IPS-NIHi7 (cell line): ENCODE measurements at regions not wholly inside any gene's neighbourhood (a gene's known extent, or its start where the extent isn't known, plus 50 kb on each side); places are given as distances from the start of the nearest gene placed in this dataset.
"Not testable (repeated sequence)": the region's sequence is repeated elsewhere in the genome, so short reads cannot be mapped to it uniquely, and the experiment has no call there.

ENCODE experiments used
- DNase-seq: peaks from one replicate; pipeline ENCODE4 v3.0.0; 2012; ENCODE audit warnings: mixed read lengths; ENCODE audit errors: extremely low spot score

DNA sequence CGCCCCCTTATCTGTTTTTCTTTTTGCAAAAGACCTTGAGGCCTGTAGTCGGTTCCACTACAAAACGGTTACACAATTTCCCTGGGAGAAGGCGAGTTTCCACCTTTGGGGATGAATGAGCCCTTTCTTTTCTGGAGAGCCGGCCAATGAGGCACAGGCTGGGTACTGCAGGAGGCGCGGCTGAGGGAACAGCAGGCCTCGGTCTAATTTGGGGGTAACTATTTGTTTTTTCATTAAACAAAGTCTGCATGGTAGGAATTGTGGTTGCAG lies 129.2 kb downstream of the MYCN start:
- no peak for DNase-seq

GRCh38 chr2:16068552-16068940 lies 128.2 kb downstream of the MYCN start:
- no peak for DNase-seq

GRCh38 chr2:16067866-16068551 lies 127.7 kb downstream of the MYCN start:
- no peak for DNase-seq

DNA sequence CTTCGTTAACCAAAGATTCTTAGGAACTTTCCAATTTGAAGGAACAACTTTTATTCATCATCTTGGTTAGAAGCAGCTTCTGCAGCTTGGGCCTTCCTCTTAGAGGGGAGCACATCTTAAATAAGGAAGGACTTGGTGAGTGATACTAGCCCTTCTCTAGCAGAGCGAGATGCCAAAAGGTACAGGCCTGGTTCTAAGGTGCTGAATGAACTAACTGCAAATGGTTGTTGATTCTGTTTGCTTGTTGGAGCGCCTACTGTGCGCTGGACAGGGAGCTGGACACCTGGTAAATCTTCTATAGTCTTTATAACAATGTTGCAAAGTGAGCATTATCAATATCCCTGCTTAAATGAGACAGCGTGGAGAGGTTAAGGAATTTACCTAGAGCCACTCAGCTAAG lies 127.1 kb downstream of the MYCN start:
- no peak for DNase-seq

GRCh38 chr2:16067037-16067406 lies 126.7 kb downstream of the MYCN start:
- DNase-seq: no peak

GRCh38 chr2:16066261-16067036 lies 126.1 kb downstream of the MYCN start:
- no peak for DNase-seq

- DNase-seq: not testable (repeated sequence)
Measured at GRCh38 chr2:16065272-16066069, 125.1 kb downstream of the MYCN start.

- DNase-seq: no peak
Measured at GRCh38 chr2:16064745-16065144, 124.4 kb downstream of the MYCN start.

GRCh38 chr2:16063955-16064633 lies 123.7 kb downstream of the MYCN start:
- DNase-seq: no peak

DNA sequence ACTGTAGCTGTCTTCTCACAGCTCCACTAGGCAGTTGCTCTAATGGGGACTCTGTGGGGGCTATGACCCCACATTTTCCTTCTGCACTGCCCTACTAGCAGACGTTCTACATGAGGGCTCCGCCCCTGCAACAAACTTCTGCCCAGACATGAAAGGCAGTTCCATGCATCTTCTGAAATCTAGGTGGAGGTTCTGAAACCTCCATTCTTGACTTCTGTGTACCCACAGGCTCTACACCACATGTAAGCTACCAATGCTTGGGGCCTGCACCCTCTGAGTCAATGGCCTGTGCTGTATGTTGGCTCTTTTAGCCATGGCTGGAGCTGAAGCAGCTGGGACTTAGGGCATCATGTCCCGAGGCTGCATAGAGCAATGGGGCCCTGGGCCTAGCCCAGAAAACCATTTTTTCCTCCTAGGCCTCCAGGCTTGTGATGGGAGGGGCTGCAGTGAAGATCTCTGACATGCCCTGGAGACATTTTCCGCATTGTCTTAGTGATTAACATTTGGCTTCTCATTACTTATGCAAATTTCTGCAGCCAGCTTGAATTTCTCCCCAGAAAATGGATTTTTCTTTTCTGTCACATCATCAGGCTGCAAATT lies 123.0 kb downstream of the MYCN start:
- no peak for DNase-seq

GRCh38 chr2:16062471-16063250 lies 122.3 kb downstream of the MYCN start:
- DNase-seq: no peak

DNA sequence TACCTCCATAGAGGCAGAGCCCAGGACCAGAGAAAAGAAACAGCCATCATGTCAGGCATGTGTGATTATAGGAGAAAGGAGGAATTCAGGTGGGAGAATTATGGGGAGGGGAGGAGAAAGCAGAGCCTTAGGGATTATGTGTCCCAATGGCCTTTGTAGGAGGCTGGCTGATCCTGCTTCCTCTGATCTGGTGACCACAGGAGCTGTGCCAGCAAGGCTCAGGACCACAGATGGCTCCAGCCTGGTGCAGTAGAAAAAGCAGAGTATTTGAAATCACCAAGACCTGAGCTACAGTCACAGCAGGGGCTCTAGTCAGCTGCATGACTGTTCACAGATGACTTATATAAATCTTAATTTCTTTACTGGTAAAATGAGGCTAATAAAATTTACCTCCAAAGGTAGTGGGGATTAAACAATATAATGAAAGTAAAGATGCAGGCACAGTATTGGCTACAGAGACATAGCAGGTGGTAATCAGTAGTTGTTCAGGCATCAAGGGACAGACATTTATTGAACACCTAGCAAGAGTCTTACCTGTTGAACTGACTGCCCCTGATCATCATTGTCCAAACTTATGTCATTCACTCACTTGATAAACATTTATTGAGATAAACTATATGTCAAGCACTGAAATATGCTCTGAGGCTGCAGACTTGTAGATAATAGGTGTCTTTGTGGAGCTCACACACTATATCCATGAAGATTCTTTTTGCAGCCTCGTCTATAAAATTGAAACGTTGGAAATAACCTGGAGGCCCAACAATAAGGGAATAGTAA lies 121.3 kb downstream of the MYCN start:
- no peak for DNase-seq

DNA sequence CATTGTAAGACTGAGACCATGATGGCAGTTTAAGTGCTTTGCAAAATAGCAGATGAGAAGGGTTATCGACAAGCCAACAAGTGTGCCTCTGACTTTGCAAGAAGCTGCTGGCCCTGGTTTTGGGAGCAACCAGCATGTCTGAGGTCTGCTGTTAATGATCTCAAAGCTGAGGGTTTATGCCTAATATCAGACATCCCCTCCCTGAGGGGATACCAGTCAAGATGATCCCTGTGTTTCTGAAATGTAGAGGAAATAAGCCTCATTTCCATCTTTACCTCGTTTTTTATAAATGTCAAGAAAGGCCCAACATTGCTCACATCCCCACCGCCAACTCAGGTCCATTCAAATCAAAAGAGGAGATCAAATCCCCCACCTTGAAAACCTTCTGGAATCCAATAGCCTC lies 120.6 kb downstream of the MYCN start:
- no peak for DNase-seq

DNA sequence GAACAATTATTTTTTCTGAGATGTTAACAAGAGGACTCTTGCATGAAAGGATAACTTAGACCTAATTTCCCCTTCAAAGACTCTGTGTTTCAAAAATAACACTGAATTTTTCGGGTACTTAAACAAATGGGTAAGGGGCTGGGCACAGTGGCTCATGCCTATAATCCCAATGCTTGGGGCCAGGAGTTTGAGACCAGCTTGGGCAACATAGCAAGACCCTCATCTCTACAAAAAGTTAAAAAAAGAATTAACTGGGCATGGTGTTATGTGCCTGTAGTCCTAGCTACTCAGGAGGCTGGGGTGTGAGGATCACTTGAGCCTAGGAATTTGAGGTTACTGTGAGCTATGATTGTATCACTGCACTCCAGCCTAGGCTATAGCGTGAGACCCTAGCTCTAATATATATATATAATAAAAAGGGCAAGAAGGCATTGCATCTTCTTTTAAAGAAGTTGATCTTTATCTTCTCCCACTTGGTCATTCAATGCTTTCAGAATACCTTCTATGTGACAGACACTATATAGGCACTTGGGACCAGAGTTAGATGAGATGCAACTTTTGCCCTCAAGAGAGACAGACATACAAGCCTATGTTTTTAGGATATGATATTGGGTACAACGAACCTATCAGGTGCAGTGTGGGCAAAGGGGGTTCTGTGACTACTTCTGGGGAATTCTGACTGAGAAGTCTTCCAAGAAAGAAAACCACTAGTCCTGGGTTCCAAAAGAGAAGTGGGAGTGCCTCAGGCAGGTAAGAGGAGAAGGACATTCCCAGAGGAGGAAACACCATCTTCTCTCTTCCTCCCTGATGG lies 120.0 kb downstream of the MYCN start:
- DNase-seq: no peak

GRCh38 chr2:16059393-16060016 lies 119.2 kb downstream of the MYCN start:
- no peak for DNase-seq

DNA sequence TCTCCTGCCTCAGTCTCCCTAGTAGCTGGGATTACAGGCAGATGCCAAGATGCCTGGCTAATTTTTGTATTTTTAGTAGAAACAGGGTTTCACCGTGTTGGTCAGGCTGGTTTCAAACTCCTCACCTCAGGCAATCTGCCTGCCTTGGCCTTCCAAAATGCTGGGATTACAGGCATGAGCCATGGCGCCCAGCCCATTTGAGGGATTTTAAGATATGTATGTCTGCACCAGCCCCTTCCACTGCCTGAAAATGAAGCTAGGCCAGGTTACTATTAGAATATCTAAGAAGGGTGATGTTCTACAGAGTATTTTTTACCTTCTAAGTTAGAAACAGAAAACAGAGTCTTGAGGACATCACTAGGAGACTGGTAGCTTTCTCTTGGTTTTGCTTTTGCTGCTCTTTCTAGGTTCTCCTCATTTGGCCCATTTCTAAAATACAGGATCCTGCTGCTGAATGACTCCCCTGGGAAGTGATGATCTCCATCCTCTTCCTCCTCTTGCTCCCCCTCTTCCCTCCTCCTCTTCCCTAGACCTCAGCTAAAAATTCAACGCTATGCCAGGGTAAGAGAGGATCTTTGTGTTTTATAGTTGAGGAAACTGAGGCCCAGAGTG lies 118.5 kb downstream of the MYCN start:
- DNase-seq: no peak

- no peak for DNase-seq
Measured at GRCh38 chr2:16058256-16058655, 117.9 kb downstream of the MYCN start.

DNA sequence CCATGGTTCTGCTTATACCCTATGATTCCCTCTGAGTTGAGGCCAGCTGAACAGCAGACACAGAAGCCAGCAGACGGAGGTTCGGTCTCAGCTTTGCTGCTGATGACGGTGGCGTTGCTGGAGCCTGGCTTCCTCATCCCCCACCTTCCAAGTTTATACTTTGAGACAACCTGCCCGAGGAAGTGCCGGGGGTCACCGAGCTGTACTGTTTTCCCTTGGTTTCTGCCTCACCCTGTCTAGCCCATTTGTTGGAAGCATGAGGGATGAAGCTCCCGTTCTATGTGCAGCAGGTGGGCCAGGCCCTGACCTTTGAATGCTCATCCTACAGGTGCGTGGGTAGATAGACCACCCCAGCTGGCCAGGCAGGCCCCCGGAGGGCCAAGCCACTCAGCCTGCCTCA lies 117.3 kb downstream of the MYCN start:
- DNase-seq: no peak
